HEK293 (cell line): ENCODE measurements at regions not wholly inside any gene's neighbourhood (a gene's known extent, or its start where the extent isn't known, plus 50 kb on each side); places are given as distances from the start of the nearest gene placed in this dataset.

Source experiments
- CTCF ChIA-PET: fragments of 350-600 bp; formaldehyde crosslinking; extraction: SDS; loops from one replicate; lab custom pipeline; 2021; ENCODE audit warnings: antibody characterized with exemption; lab: Yijun Ruan, JAX
- POLR2A ChIA-PET: fragments of 300-600 bp; formaldehyde crosslinking; extraction: SDS; loops from one replicate; lab custom pipeline; 2020; ENCODE audit warnings: antibody characterized with exemption, inconsistent platforms; lab: Yijun Ruan, JAX
- H3K27ac ChIP-seq: fragments of 200-500 bp; sonication (Bioruptor generic); 2 replicates; pipeline ENCODE4 v1.5.1; 2014; ENCODE audit warnings: low read depth, low read length, control low read depth, inconsistent platforms; ENCODE audit errors: extremely low read depth
- H3K36me3 ChIP-seq, 2 experiments: fragments of 200-500 bp in 1 of 2; sonication (Bioruptor generic) in 1 of 2; 1 replicate in 1 of 2; 2 replicates in 1 of 2; pipeline ENCODE4 v1.5.1; 2014 to 2017; ENCODE audit warnings: inconsistent platforms in 2 of 2, low read length in 2 of 2; ENCODE audit not compliant: control insufficient read depth in 2 of 2, insufficient read depth in 1 of 2
- H3K4me1 ChIP-seq: fragments of 200-500 bp; sonication (Bioruptor generic); 2 replicates; pipeline ENCODE4 v1.5.1; 2014; ENCODE audit warnings: mild to moderate bottlenecking, low read length, inconsistent platforms; ENCODE audit not compliant: control insufficient read depth, insufficient read depth
- H3K4me3 ChIP-seq: 2 replicates; pipeline ENCODE4 v1.5.1; 2011; ENCODE audit warnings: low read depth, mild to moderate bottlenecking, control low read depth, low read length, moderate library complexity
- H3K9me3 ChIP-seq: fragments of 200-500 bp; sonication (Bioruptor generic); 2 replicates; pipeline ENCODE4 v1.5.1; 2014; ENCODE audit warnings: low read depth, low read length, inconsistent platforms; ENCODE audit not compliant: control insufficient read depth, insufficient read depth
- BCL11A ChIP-seq: fragments of 450-650 bp; formaldehyde crosslinking; IDR thresholded peaks from 2 replicates; pipeline ENCODE4 v1.5.1; 2016; ENCODE audit warnings: low read depth, missing biosample characterization, missing genetic modification characterization
- BCL11B ChIP-seq: fragments of 450-650 bp; formaldehyde crosslinking; IDR thresholded peaks from 2 replicates; pipeline ENCODE4 v1.5.1; 2016; ENCODE audit warnings: low read depth, missing biosample characterization, missing genetic modification characterization
- ELK4 ChIP-seq: IDR thresholded peaks from 2 replicates; pipeline ENCODE4 v1.6.1; 2011; ENCODE audit warnings: mild to moderate bottlenecking, low read depth, low read length, borderline replicate concordance
- FEZF1 ChIP-seq: fragments of 450-650 bp; formaldehyde crosslinking; IDR thresholded peaks from 2 replicates; pipeline ENCODE4 v1.5.1; 2016; ENCODE audit warnings: missing biosample characterization, missing genetic modification characterization
- GFI1B ChIP-seq: fragments of 450-650 bp; formaldehyde crosslinking; IDR thresholded peaks from 2 replicates; pipeline ENCODE4 v1.5.1; 2016; ENCODE audit warnings: missing biosample characterization, missing genetic modification characterization
- HOXC10 ChIP-seq: sonication (generic); formaldehyde crosslinking; IDR thresholded peaks from 2 replicates; pipeline ENCODE4 v1.8.1; 2023; ENCODE audit warnings: mild to moderate bottlenecking, missing genetic modification reagents
- INSM2 ChIP-seq: fragments of 450-650 bp; formaldehyde crosslinking; IDR thresholded peaks from 2 replicates; pipeline ENCODE4 v1.5.1; 2016; ENCODE audit warnings: missing biosample characterization, missing genetic modification characterization
- KLF8 ChIP-seq: fragments of 450-650 bp; formaldehyde crosslinking; IDR thresholded peaks from 2 replicates; pipeline ENCODE4 v1.5.1; 2016; ENCODE audit warnings: missing biosample characterization, missing genetic modification characterization
- OVOL3 ChIP-seq: fragments of 450-650 bp; formaldehyde crosslinking; IDR thresholded peaks from 2 replicates; pipeline ENCODE4 v1.5.1; 2016; ENCODE audit warnings: missing biosample characterization, missing genetic modification characterization
- PRDM6 ChIP-seq: fragments of 450-650 bp; formaldehyde crosslinking; IDR thresholded peaks from 2 replicates; pipeline ENCODE4 v1.5.1; 2017; ENCODE audit warnings: missing biosample characterization, missing genetic modification characterization
- REPIN1 ChIP-seq: fragments of 450-650 bp; formaldehyde crosslinking; IDR thresholded peaks from 2 replicates; pipeline ENCODE4 v1.5.1; 2017; ENCODE audit warnings: missing biosample characterization, missing genetic modification characterization, low read depth
- SP3 ChIP-seq: fragments of 450-650 bp; formaldehyde crosslinking; IDR thresholded peaks from 2 replicates; pipeline ENCODE4 v1.5.1; 2016; ENCODE audit warnings: missing biosample characterization, missing genetic modification characterization
- TRIM28 ChIP-seq: IDR thresholded peaks from 2 replicates; pipeline ENCODE4 v1.6.1; 2011; ENCODE audit warnings: low read length, control low read depth, borderline replicate concordance
- ZBTB44 ChIP-seq: fragments of 450-650 bp; IDR thresholded peaks from 2 replicates; pipeline ENCODE4 v1.5.1; 2018; ENCODE audit warnings: missing biosample characterization, mild to moderate bottlenecking, missing genetic modification characterization
- ZFP69B ChIP-seq: fragments of 450-650 bp; formaldehyde crosslinking; IDR thresholded peaks from 2 replicates; pipeline ENCODE4 v1.5.1; 2016; ENCODE audit warnings: missing biosample characterization, missing genetic modification characterization
- ZIC2 ChIP-seq: fragments of 450-650 bp; formaldehyde crosslinking; IDR thresholded peaks from 2 replicates; pipeline ENCODE4 v1.5.1; 2016; ENCODE audit warnings: missing biosample characterization, missing genetic modification characterization
- ZNF223 ChIP-seq: fragments of 450-650 bp; formaldehyde crosslinking; IDR thresholded peaks from 2 replicates; pipeline ENCODE4 v1.5.1; 2016; ENCODE audit warnings: missing biosample characterization, missing genetic modification characterization
- ZNF280C ChIP-seq: fragments of 450-650 bp; formaldehyde crosslinking; IDR thresholded peaks from 2 replicates; pipeline ENCODE4 v1.5.1; 2016; ENCODE audit warnings: missing biosample characterization, missing genetic modification characterization
- ZNF350 ChIP-seq: fragments of 450-650 bp; formaldehyde crosslinking; IDR thresholded peaks from 2 replicates; pipeline ENCODE4 v1.5.0; 2017; ENCODE audit warnings: missing biosample characterization, mild to moderate bottlenecking, missing genetic modification characterization
- ZNF416 ChIP-seq: fragments of 450-650 bp; formaldehyde crosslinking; IDR thresholded peaks from 2 replicates; pipeline ENCODE4 v1.5.1; 2016; ENCODE audit warnings: missing biosample characterization, missing genetic modification characterization
- ZNF544 ChIP-seq: fragments of 450-650 bp; formaldehyde crosslinking; IDR thresholded peaks from 2 replicates; pipeline ENCODE4 v1.5.0; 2017; ENCODE audit warnings: missing biosample characterization, missing genetic modification characterization
- ZNF558 ChIP-seq: fragments of 450-650 bp; formaldehyde crosslinking; IDR thresholded peaks from 2 replicates; pipeline ENCODE4 v1.5.1; 2016; ENCODE audit warnings: missing biosample characterization, missing genetic modification characterization
- ZNF600 ChIP-seq: fragments of 450-650 bp; formaldehyde crosslinking; IDR thresholded peaks from 2 replicates; pipeline ENCODE4 v1.5.1; 2016; ENCODE audit warnings: missing biosample characterization, missing genetic modification characterization
- ZNF624 ChIP-seq: fragments of 450-650 bp; formaldehyde crosslinking; IDR thresholded peaks from 2 replicates; pipeline ENCODE4 v1.5.1; 2017; ENCODE audit warnings: missing biosample characterization, missing genetic modification characterization
- ZNF658 ChIP-seq: fragments of 450-650 bp; formaldehyde crosslinking; IDR thresholded peaks from 2 replicates; pipeline ENCODE4; 2016; ENCODE audit warnings: missing biosample characterization, missing genetic modification characterization
- ZNF792 ChIP-seq: fragments of 450-650 bp; formaldehyde crosslinking; IDR thresholded peaks from 2 replicates; pipeline ENCODE4 v1.5.1; 2016; ENCODE audit warnings: missing biosample characterization, missing genetic modification characterization
- ZNF843 ChIP-seq: fragments of 450-650 bp; formaldehyde crosslinking; IDR thresholded peaks from 2 replicates; pipeline ENCODE4 v1.5.1; 2016; ENCODE audit warnings: missing biosample characterization, missing genetic modification characterization
- ZSCAN5A ChIP-seq: fragments of 450-650 bp; formaldehyde crosslinking; IDR thresholded peaks from 2 replicates; pipeline ENCODE4 v1.5.1; 2016; ENCODE audit warnings: missing biosample characterization, missing genetic modification characterization

GRCh38 chr5:31049936-31050704, 143.4 kb upstream of the CDH6 start:
- no peak overlapping the region for H3K27ac ChIP-seq
- ChIA-PET POLR2A (no interaction called here), CTCF (interaction anchor here (1.6 kb wide), 1 partner anchor 11 kb away, joined by 7 read pairs; no protein-coding TSS in a partner anchor)
- no peaks in the 10 kb centered on the region for H3K4me1 ChIP-seq
- no peaks in the 10 kb centered on the region for H3K9me3 ChIP-seq
- TF ChIP-seq BCL11A (tag by site-specific recombination) (no peak), INSM2 (tag by site-specific recombination) (no peak), ZFP69B (tag by site-specific recombination) (no peak), ZNF223 (no peak), HOXC10 (CRISPR knock-in tag) (no peak), ZNF544 (tag by site-specific recombination) (no peak), ZNF658 (tag by site-specific recombination) (no peak), SP3 (tag by site-specific recombination) (no peak), OVOL3 (tag by site-specific recombination) (no peak), KLF8 (tag by site-specific recombination) (no peak), ZNF624 (tag by site-specific recombination) (no peak), ZNF843 (tag by site-specific recombination) (no peak), ZSCAN5A (no peak), ZNF280C (no peak), PRDM6 (tag by site-specific recombination) (no peak), GFI1B (no peak)
- no peaks in the 10 kb centered on the region for H3K36me3 ChIP-seq
- no peak overlapping the region for H3K4me3 ChIP-seq

GRCh38 chr5:31049461-31049860, 144.0 kb upstream of the CDH6 start:
- Histone ChIP-seq H3K4me1 (no peaks in the 10 kb centered on the region), H3K36me3 (no peaks in the 10 kb centered on the region), H3K4me3 (no peak overlapping the region), H3K27ac (no peak overlapping the region), H3K9me3 (no peaks in the 10 kb centered on the region)
- ChIA-PET CTCF (no interaction called here), POLR2A (no interaction called here)
- TF ChIP-seq ELK4: no peak
- no peak for TF ChIP-seq ZNF350
- no peak for TF ChIP-seq ZBTB44 (tag by site-specific recombination)
- TF ChIP-seq TRIM28: no peak
- TF ChIP-seq REPIN1: no peak
- no peak for TF ChIP-seq ZNF416 (tag by site-specific recombination)
- no peak for TF ChIP-seq ZIC2 (tag by site-specific recombination)
- no peak for TF ChIP-seq FEZF1 (tag by site-specific recombination)
- no peak for TF ChIP-seq ZNF558 (tag by site-specific recombination)
- no peak for TF ChIP-seq ZNF658 (tag by site-specific recombination)
- TF ChIP-seq ZNF792 (tag by site-specific recombination): no peak
- no peak for TF ChIP-seq ZNF600 (tag by site-specific recombination)
- TF ChIP-seq BCL11B (tag by site-specific recombination): no peak
